ENCODE measurements at regions not wholly inside any gene's neighbourhood (a gene's known extent, or its start where the extent isn't known, plus 50 kb on each side); places are given as distances from the start of the nearest gene placed in this dataset.

GRCh38 chr2:176826984-176827668 lies 385.5 kb upstream of the HNRNPA3 start:
- TF ChIP-seq IRF2 (CRISPR knock-in tag; IDR thresholded peaks at IDR 0.05; ENCODE audit: borderline replicate concordance, low read depth) (no peak), ZNF425 (CRISPR knock-in tag; conservative IDR thresholded peaks at IDR 0.05) (no peak), ZNF219 (CRISPR knock-in tag; IDR thresholded peaks at IDR 0.05; ENCODE audit: borderline replicate concordance) (no peak), MAX (CRISPR knock-in tag; IDR thresholded peaks at IDR 0.05) (no peak), SP1 (CRISPR knock-in tag; conservative IDR thresholded peaks at IDR 0.05) (no peak), MYBL2 (CRISPR knock-in tag; IDR thresholded peaks at IDR 0.05) (no peak), ZMAT4 (CRISPR knock-in tag; IDR thresholded peaks at IDR 0.05) (no peak), ZNF671 (CRISPR knock-in tag; IDR thresholded peaks at IDR 0.05) (no peak), ERG (CRISPR knock-in tag; IDR thresholded peaks at IDR 0.05) (no peak), NFE2L1 (CRISPR knock-in tag; IDR thresholded peaks at IDR 0.05) (no peak), TEAD1 (CRISPR knock-in tag; IDR thresholded peaks at IDR 0.05) (no peak), ZNF232 (CRISPR knock-in tag; IDR thresholded peaks at IDR 0.05) (no peak), NR3C1 (CRISPR knock-in tag; conservative IDR thresholded peaks at IDR 0.05; ENCODE audit: low read depth) (no peak), ZNF263 (CRISPR knock-in tag; IDR thresholded peaks at IDR 0.05; ENCODE audit: low read depth) (no peak), E2F1 (CRISPR knock-in tag; IDR thresholded peaks at IDR 0.05) (no peak), ZNF512 (CRISPR knock-in tag; IDR thresholded peaks at IDR 0.05; ENCODE audit: borderline replicate concordance) (no peak)
- Mint-ChIP-seq H3K27ac (no peak overlapping the region), H3K9me3 (no peaks in the 10 kb centered on the region), H3K4me3 (no peak overlapping the region), H3K27me3 (ENCODE audit: low read depth) (no peaks in the 10 kb centered on the region; the same call in none of the 2 replicates), H3K36me3 (no peaks in the 10 kb centered on the region), H3K4me1 (peaks cover 6% of the 10 kb centered on the region)
- no peak for ATAC-seq
- DNase-seq (ENCODE audit: low spot score) = no peak
- CTCF ChIA-PET = no interaction called here
- POLR2A ChIA-PET = interaction anchor here (0.6 kb wide), 1 partner anchor 49 kb away, joined by 3 read pairs; no protein-coding TSS in a partner anchor

GRCh38 chr2:176830362-176830761 lies 382.2 kb upstream of the HNRNPA3 start:
- peak; percentile 90 for ATAC-seq
- DNase-seq (ENCODE audit: low spot score) = no peak
- no peaks in the 10 kb centered on the region; the same call in none of the 2 replicates for H3K27me3 Mint-ChIP-seq (ENCODE audit: low read depth)
- ChIA-PET POLR2A (no interaction called here), CTCF (interaction anchor here (0.6 to 1.6 kb wide), 11 partner anchors 11 to 375 kb away, joined by 3 to 10 read pairs (median 4); no protein-coding TSS in a partner anchor)
- no peak overlapping the region for H3K4me3 Mint-ChIP-seq
- H3K9me3 Mint-ChIP-seq = no peaks in the 10 kb centered on the region; the same call in 1 of the 2 replicates
- no peak overlapping the region for H3K27ac Mint-ChIP-seq
- no peaks in the 10 kb centered on the region for H3K36me3 Mint-ChIP-seq
- peaks cover 6% of the 10 kb centered on the region for H3K4me1 Mint-ChIP-seq
- TF ChIP-seq CBFB (CRISPR knock-in tag; IDR thresholded peaks at IDR 0.05; ENCODE audit: low read depth) (no peak), TP53 (CRISPR knock-in tag; IDR thresholded peaks at IDR 0.05) (no peak), ZNF263 (CRISPR knock-in tag; IDR thresholded peaks at IDR 0.05; ENCODE audit: low read depth) (no peak), ATF6 (CRISPR knock-in tag; IDR thresholded peaks at IDR 0.05) (no peak), EMX1 (CRISPR knock-in tag; IDR thresholded peaks at IDR 0.05) (no peak), HMGXB4 (CRISPR knock-in tag; IDR thresholded peaks at IDR 0.05) (no peak), ZNF121 (CRISPR knock-in tag; IDR thresholded peaks at IDR 0.05) (no peak), SMAD3 (CRISPR knock-in tag; IDR thresholded peaks at IDR 0.05; ENCODE audit: borderline replicate concordance) (no peak), CREB1 (CRISPR knock-in tag; IDR thresholded peaks at IDR 0.05) (no peak)

Data from WTC11 (cell line).